DND-41 (cell line): ENCODE measurements at regions not wholly inside any gene's neighbourhood (a gene's known extent, or its start where the extent isn't known, plus 50 kb on each side); places are given as distances from the start of the nearest gene placed in this dataset.

Experiments
- CTCF ChIP-seq: IDR thresholded peaks from 2 replicates; pipeline ENCODE4 v1.5.1; 2012; ENCODE audit warnings: borderline replicate concordance, low read length, moderate library complexity, mild to moderate bottlenecking; ENCODE audit not compliant: poor library complexity, severe bottlenecking; ENCODE audit errors: extremely low read depth
- EZH2 ChIP-seq: IDR thresholded peaks from 3 replicates; pipeline ENCODE4 v1.6.1; 2012; ENCODE audit warnings: borderline replicate concordance, low read depth, mild to moderate bottlenecking, moderate library complexity, low read length, inconsistent platforms; ENCODE audit not compliant: severe bottlenecking

- TF ChIP-seq CTCF (no peak), EZH2 (no peak)
Measured at GRCh38 chr5:124399426-124399961, 346.9 kb downstream of the ZNF608 start.
